ENCODE measurements at regions not wholly inside any gene's neighbourhood (a gene's known extent, or its start where the extent isn't known, plus 50 kb on each side); places are given as distances from the start of the nearest gene placed in this dataset.

- no peak for ATAC-seq
These were observed 179.1 kb upstream of the SMIM23 start for GRCh38 chr5:171606414-171607024.

- ATAC-seq: no peak
These were observed 177.8 kb upstream of the SMIM23 start for GRCh38 chr5:171607863-171608262.

GRCh38 chr5:171609806-171610452 is 175.7 kb upstream of the SMIM23 start:
- ATAC-seq: no peak

DNA sequence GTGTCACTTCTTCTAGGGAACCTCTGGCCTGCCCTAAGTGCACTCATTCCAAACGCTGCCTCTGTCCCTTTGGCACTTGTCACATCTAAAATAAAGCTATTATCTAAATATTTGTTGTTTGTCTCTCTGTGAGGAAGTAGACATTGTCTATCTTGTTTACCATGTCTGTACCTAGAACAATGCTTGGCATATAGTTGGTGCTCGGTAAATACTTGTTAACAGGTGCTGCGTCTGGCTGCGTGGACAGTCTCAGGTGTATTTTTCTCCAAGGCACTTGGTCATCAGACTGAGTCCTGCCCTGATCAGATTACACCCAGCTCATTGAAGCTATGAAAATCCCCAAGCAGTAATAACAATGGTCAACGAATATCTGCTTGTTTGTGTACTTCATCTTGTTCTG is 174.9 kb upstream of the SMIM23 start:
- no peak for ATAC-seq

DNA sequence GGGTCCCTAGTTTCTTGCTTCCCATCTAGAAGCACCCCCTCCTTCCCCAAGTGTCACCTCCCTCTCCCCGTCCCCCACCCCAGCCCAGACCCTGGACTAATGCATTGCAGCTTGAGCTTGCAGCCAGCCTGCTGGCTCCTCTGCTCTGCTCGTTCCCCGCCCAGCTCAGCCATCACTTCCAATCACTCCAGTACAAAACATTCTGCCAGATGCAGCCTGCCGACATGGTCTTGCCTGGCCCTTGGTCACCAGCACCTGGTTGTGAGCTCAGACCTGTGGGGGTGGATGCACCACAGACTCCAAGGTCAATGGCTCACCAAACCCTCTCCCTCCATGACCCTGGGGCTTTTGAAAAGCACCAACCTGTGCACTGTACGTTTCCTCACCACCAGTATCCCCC is 172.9 kb upstream of the SMIM23 start:
- ATAC-seq: no peak

DNA sequence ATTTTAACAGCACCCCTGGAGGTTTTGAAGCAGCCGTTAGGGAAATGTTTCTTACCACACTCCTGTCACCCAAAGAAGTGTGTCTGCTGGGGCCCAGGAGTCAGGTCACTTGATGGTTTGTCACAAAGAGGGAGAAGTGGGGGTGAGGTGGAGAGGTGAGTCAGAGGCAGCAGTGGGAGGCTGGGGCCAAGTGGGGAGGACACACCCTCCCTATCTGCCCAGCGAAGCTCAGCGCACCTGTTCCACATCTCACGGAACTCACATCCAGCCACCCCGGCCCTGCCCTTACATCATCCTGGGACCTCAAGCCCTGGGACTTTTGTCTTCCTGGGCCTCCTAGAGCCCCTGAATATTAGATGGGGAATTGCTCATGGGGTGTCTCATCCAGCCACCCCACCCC is 171.1 kb upstream of the SMIM23 start:
- no peak for ATAC-seq

DNA sequence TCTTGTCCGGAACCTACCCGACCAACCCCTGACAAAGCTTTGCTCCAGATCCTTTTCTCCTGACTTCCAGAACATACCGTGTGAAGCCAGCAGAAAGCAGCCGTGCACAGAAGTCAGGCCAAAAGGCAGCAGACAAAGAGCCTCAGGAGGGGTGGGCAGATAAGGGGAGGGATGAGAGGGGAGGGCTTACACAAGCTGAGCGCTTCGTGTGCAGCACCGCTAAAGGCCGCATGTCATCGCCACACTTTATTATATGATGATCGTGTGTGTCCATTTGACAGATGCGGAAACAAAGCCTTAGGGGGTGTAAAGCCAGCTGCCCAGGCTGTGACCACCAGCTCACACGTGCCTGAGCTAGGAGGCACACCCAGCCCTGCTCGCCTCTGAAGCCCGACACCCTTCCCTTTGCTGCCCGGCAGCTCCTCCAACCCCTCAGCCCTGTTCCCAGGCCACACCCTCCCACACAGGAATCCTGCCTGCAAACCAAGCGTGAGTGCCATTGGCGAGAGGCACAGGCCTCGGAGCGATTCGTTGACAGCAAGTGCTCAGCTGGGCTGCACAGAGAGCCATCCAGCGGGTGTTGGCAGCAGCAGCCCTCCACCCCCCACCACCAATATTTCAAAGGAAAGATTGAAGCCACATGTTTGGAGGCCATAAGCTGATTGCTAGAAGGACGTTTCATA is 170.5 kb upstream of the SMIM23 start:
- no peak for ATAC-seq

DNA sequence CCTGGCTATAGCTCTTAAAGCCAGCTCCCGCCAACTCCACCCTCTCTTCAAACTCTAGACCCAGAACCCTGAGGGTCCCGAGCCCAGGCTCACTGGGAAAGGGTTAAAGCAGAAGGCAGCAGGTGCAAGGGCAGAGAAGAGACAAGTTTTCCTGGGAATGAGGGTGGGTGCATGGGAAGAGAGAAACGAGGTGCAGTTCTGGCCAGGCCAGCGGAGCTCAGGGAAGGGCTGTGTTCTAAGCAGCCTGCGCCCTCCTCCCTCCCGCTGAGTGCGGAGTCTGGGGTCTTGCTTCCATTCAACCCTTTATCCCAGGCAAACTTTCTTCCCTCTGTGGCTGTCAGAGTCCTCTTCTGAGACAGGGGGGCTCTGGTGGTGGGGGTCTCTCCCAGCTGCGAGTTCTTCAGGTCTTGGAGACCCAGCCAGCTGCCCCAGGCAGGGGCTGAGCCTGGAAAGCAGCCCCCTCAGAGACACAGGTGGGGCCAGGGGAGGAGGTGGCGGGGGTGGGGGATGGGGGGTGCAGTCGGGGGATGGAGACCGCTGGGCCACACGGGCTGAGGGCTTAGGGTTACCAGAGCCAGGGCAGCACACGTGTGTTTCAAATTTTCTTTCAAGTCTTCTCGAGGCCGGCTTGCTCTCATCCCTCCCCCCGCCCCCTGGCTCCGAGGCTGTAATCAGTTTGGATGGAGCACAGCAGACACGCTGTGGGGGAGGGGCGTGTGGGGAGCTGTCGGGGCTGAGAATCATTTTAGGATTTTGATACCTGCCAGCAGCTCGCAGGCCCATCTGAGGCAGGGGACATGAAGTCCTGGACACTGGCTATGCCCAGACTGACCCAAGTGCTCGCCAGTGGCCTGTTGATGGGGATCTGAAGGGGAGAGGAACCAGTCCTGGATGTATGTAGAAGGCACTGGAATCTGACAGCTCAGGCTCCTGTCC is 169.6 kb upstream of the SMIM23 start:
- no peak for ATAC-seq

- ATAC-seq: no peak
These were observed 168.4 kb upstream of the SMIM23 start for GRCh38 chr5:171617266-171617665.

DNA sequence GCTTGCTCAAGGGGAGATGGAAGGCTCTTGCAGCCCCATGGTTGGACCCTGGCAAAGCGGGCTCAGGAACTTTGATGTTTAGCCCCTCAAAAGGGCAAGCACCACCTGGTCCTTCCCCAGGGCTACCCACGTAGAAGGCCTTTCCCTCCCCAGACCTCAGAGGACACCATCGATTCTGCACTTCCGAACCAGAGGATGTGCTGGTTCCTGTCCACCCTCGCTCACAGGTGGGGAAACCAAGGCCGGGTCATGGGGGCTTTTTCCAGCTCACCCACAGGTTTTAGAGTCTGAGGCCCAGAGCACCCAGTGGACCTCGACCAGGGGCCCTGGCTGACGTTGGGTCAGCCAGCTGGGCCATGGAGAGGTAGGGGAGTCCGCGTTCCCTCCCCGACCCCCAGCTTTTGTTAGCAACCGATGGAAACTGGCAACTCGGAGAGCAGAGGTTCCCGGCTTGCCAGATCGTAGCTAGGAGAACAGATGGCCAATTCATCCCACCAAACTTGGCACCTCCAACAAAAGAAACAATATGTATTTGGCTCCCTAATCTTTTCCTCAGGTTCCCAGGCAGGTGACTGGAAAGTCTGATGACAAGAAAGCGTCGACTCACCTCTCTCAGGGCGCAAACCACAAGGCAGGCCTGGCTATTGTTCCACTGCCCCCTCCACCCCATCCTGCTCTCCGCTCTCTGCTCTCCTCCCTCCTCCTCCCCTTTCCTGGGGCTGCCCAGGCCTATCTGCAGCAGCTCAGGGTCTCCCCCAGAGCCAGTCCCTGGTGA is 167.6 kb upstream of the SMIM23 start:
- no peak for ATAC-seq

GRCh38 chr5:171619196-171619595 is 166.4 kb upstream of the SMIM23 start:
- no peak for ATAC-seq

- ATAC-seq: no peak
These were observed 165.9 kb upstream of the SMIM23 start for GRCh38 chr5:171619744-171620143.

- ATAC-seq: no peak
These were observed 163.6 kb upstream of the SMIM23 start for GRCh38 chr5:171622010-171622409.

DNA sequence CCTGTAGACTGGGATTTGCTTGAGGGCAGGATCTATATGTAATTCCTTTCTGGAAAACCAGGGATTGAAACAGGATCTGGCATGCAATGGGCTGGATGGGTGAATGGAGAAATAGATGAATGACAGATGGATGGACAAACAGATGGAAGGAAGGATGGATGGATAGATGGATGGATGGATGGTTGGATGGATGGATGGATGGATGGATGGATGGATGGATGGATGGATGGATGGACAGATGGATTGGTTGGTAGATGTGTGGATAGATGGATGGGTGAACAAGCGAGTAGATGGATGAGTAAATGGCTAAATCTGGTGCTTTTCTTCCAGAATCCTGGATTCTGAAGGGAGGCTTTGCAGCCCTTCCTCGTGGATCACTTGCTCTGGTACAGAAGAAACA is 162.5 kb upstream of the SMIM23 start:
- no peak for ATAC-seq

DNA sequence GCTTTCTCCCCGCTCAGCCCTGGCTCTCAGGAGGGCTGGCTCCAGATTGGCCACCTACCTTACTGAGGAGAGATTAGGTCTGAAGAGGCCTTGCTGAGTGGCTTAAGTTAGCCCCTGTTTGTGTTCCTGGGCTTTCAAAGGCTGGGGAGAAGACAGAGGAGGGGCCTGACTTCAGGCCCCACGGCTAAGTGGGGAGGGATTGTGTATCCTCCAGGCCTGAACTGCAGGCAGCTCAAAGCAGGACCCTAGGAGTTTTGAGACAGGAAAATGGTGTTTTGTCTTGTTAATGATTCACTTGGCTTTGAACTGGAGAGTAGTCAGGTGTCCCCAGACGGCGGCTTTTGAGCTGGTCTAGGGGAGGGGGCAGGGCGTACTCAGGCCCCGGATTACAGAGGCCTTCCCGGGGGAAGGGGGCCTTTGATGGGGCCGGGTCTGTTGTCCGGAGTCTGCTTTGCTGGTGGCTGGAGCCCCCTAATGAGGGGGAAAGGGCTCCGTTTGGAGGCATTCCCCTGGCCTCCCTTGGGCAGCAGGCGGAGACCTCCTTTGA is 162.0 kb upstream of the SMIM23 start:
- ATAC-seq: no peak

DNA sequence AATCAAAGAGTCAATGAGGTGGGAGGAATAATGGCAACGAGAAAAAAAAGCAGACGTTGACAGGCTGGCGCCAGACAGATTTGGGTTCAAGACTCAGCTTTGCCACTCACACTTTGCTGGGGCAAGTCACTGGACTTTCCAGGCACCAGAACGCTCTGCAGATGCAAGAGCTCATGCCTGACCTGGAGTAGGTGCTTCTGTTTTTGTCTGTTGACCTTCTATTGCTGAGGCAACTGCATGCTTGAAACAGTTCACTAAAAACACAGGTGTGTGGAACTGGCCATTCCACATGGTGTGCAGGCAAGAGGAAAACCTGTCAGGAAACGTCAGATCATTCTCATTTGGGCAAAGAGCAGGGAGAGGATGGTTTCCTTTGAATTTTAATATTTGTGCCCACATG is 161.2 kb upstream of the SMIM23 start:
- ATAC-seq: no peak

- no peak for ATAC-seq
These were observed 160.0 kb upstream of the SMIM23 start for GRCh38 chr5:171625646-171626045.

- ATAC-seq: no peak
These were observed 157.5 kb upstream of the SMIM23 start for GRCh38 chr5:171627936-171628632.

DNA sequence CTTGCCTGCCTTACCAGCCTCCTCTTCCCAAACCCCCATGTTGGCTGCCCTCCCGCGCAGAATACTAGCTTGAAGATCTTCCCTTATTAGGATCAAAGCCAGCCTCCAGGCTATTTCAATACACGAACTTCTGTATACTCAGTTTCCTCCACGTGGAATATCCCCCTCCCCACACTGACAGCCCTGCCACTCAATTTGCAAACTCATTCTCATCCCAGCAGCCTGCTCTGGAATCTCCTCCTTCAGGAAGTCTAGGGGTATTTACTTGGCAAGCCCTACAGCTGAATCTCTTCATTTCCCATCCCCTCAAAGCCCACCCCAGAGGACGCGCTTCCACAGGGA is 157.0 kb upstream of the SMIM23 start:
- no peak for ATAC-seq

DNA sequence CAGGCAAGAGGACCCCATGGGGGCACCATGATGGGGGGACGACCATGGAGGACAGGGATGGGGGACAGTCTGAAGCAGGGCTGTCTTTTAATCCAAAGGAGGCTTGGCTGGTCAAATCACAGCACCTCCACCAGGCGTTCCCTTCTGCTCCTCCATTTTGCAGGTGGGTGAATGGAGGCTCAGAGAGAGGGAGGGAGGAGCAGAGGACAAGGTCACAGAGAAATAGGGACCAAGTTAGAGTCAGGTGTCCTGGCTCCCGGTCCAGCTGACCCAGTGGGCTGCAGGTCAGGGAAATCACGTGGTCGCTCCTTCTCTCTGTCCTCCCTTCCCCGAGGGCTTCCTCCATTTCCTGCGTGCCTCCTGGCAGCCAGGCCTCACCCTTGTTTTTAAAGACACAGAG is 156.4 kb upstream of the SMIM23 start:
- no peak for ATAC-seq

DNA sequence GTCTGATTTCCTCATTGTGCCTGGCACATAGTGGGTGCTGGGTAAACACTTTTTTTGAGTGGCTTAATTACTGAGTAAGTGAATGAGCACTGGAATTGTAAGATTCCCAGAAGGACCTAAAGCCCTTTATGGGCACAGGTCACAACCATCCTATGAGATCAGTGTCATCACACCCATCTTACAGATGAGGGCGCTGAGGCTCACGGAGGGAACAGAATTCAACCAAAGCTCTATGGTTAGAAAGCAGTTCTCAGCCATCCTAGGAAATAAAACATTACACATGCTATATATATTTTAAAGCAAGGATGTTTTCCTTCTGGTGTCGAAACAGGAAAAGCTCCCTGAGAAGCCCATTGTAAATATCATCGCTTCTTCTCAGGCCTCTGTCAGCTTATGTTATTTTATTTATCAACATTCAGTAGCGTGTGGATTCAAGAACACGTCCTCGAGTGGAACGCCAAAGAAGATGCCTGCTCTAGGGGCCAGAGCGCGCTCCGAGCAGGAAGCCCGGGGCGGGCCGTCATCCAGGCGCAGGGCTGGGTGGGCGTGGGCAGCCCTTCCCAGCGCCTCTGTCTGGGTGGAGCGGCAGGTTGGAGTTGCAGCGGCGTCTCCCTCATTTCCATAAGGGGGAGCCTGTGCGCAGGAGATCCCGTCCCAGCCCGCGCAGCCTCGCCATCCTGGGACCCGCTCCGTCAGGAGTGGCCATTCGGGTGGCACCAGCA is 155.8 kb upstream of the SMIM23 start:
- ATAC-seq: no peak

All from activated CD4-positive, CD25-positive, alpha-beta regulatory T cell treated with anti-CD3 and anti-CD28 coated beads, Interleukin-2, amount 50 U/mL, for 24 hours (primary cell).